GM19043 (cell line): ENCODE measurements at regions not wholly inside any gene's neighbourhood (a gene's known extent, or its start where the extent isn't known, plus 50 kb on each side); places are given as distances from the start of the nearest gene placed in this dataset.
"Not testable (repeated sequence)": the region's sequence is repeated elsewhere in the genome, so short reads cannot be mapped to it uniquely, and the experiment has no call there.

Experiments
- ATAC-seq: cut with Tn5 transposase; IDR thresholded peaks from one replicate; pipeline ENCODE4 v1.9.1; 2021; ENCODE audit warnings: low read depth; ENCODE audit not compliant: unreplicated experiment

DNA sequence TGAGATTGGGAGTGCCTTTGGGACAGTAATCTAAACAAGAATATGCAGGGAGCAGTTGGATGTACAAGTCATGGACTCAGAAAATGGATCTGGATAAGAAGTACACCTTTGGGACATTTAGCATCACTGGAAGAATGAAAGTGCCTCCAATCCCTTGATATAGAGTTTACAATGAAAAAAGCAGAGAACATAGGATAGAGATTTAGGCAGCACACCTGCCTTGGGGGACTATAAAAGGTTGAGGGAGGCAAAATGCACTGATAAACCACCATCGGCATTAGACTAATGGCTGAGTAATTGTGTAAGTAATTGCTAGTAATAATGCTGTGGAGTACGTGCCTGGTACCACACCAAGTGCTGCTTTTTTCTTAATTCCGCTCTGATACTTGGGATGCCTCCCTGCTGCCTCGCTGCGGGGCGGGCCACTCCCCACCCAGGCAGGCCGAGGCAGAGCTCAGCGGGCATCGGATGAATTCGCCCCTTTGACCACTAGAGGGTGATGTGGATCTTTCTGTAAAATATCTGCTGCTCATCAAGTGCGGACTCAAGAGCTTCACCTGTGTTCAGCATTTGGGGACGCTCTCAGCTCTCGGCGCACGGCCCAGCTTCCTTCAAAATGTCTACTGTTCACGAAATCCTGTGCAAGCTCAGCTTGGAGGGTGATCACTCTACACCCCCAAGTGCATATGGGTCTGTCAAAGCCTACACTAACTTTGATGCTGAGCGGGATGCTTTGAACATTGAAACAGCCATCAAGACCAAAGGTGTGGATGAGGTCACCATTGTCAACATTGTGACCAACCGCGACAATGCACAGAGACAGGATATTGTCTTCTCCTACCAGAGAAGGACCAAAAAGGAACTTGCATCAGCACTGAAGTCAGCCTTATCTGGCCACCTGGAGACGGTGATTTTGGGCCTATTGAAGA lies 99.9 kb downstream of the ANKRD18B start:
- peak; percentile 89 for ATAC-seq

- not testable (repeated sequence) for ATAC-seq
Measured at GRCh38 chr9:33628318-33628717, 104.3 kb downstream of the ANKRD18B start.

DNA sequence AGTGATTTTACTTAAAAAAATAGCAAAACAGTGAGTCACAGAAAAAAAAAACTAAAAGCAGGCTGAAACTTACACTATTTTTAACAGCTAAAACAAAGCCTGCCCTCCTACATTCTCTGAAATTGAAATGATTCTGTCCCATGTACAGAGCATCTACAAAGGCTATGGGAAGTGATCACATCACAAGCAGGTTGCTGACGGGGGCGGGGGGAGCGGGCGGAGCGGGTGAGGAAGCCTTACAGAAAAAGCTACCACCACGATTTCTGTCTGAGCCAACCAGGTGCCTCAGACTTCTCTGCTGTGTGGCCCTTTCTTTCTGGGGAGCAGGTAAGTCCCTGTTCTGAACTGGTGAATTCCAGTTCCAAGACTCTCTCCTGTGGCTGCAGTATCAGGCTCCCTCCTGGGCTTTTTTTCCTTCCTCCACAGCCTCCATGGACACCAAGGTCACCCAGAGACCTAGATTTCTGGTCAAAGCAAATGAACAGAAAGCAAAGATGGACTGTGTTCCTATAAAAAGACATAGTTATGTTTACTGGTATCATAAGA lies 104.9 kb downstream of the ANKRD18B start:
- ATAC-seq, result no peak

GRCh38 chr9:33633636-33634035 lies 109.6 kb downstream of the ANKRD18B start:
- ATAC-seq, result no peak

DNA sequence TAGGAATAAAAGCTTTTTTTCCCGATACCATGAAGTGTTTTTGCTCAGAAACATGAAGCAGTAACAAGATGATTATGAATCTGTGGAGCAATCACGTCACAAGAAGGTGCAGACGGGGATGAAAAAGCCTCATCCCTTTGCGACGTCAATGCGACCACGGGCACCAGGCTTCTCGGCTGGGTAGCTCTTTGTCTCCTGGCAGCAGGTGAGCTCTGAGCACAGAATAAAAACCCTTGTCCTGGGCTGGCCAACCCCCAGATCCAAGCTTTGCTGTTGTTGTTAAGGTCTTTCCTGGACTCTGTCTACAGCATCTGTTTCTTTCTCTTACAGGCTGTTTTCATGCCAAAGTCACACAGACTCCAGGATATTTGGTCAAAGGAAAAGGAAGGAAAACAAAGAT lies 113.8 kb downstream of the ANKRD18B start:
- no peak for ATAC-seq

DNA sequence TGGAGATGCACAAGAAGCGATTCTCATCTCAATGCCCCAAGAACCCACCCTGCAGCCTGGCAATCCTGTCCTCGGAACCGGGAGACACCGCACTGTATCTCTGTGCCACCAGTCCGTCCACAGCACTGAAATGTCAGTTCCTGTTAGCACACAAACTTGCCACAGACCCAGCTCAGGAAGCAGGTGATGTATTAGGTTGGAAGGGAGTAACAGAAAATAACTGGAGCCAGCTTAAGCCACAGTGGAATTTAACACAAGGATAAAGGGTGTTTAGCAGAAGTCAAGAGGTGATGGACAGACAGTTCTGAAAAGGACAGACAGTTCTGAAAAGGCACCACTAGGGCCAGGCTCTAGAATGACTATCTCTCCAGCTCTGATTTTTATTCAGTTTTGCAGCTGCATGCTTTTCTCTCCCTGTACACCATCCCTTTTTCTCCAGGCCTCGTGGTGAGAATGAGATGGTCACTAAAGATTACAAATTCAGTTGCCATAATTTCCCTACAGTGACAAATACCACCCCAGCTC lies 114.4 kb downstream of the ANKRD18B start:
- no peak for ATAC-seq

GRCh38 chr9:33645706-33646105 lies 121.7 kb downstream of the ANKRD18B start:
- ATAC-seq, result no peak

- ATAC-seq, result no peak
Measured at GRCh38 chr9:33649463-33649862, 125.4 kb downstream of the ANKRD18B start.

DNA sequence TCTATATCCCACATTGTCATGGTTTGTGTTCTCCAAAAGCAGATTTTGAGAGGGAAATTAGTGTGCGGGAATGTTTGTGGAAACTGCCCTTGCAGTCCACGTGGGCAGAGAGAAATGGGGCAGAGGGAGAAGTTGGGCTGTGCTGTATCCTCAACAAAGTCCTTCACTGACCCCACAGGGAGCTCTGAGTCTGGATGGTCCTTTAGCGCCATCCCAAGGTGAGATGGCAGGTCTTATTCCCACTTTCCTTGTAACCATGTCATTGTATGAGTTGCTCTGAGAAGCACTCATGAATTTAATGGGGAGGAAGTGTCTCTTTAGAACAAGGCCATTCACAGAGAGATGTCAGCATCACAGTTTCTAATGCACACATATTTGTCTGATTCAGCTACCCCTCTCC lies 127.1 kb downstream of the ANKRD18B start:
- ATAC-seq, result no peak

- ATAC-seq, result no peak
Measured at GRCh38 chr9:33659921-33660320, 135.4 kb upstream of the PRSS3 start.

GRCh38 chr9:33660772-33661171 lies 134.6 kb upstream of the PRSS3 start:
- no peak for ATAC-seq

GRCh38 chr9:33661176-33661575 lies 134.2 kb upstream of the PRSS3 start:
- ATAC-seq, result no peak

- ATAC-seq, result no peak
Measured at GRCh38 chr9:33662871-33663270, 132.5 kb upstream of the PRSS3 start.

DNA sequence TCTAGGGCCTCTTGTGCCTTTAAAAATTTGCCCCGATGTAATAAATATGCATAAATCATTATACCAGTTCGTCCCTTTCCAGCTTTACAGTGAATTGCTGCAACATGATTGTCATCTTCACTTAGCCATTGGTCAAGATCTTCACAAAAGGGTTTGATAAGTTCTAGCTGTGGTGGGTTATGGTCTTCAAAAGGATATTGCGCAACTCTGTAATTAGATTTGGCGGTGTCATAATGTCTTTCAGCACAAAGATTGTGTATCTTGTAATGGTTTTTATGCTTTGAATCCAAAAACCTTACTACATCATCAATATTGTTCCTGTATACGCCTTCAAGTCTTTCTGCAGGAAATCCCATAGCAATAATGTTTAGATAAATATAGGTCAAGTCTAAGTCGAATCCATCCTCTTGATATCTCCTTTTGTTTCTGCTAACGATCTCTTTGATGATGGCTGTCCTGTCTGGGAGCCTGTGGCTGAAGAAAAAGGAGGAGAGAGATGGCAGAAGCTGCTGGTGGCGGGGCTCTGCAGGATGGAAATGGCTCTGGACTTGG lies 119.1 kb upstream of the PRSS3 start:
- ATAC-seq, result not testable (repeated sequence)

- no peak for ATAC-seq
Measured at GRCh38 chr9:33676746-33677505, 118.4 kb upstream of the PRSS3 start.

- no peak for ATAC-seq
Measured at GRCh38 chr9:33677506-33677809, 117.9 kb upstream of the PRSS3 start.

DNA sequence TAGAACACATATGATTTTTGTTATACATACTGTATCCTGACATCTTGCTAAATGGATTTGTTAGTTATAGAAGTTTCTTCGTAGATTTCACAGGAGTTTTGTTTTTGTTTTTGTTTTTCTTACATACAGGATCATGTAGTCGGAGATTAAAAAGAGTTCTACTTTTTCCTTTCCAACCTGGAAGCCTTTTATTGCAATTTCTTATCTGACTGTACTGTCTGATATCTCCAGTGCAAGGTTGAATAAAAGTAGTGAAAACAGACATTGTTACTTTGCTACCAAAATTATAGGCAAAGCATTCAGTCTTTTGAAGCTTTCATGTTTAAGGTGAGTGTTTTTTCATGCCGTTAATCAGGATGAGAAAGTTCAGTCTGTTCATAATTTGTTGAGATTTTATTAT lies 117.4 kb upstream of the PRSS3 start:
- no peak for ATAC-seq

GRCh38 chr9:33682551-33682950 lies 112.8 kb upstream of the PRSS3 start:
- ATAC-seq, result no peak

- no peak for ATAC-seq
Measured at GRCh38 chr9:33684831-33685230, 110.5 kb upstream of the PRSS3 start.

DNA sequence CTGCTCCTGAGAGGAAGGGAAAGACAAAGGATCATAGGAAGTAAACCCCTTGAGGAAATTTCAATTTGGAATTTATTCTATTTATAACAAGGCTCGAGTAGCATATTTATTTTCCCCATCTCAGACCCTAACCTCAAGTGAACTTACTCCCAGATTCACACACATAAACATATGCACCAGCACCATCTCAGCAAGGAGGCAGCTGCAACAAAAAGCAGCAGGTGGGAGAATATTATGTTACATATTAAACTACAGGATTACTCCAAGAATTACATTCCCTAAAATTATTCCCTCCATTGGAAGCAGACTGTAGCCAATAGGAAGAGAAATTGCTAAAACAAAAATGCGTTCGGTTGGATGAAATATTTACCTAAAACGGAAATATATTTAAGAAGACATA lies 108.4 kb upstream of the PRSS3 start:
- no peak for ATAC-seq

- ATAC-seq, result no peak
Measured at GRCh38 chr9:33687779-33688178, 107.6 kb upstream of the PRSS3 start.
